Smooth muscle cell (in vitro differentiated cells): ENCODE measurements at regions not wholly inside any gene's neighbourhood (a gene's known extent, or its start where the extent isn't known, plus 50 kb on each side); places are given as distances from the start of the nearest gene placed in this dataset.

ENCODE experiments used
- DNase-seq: peaks from one replicate; lab custom pipeline; 2025; ENCODE audit not compliant: unreplicated experiment; lab: John Stamatoyannopoulos, UW
- H2AFZ ChIP-seq: fragments of 200-600 bp; sonication (generic); 2 replicates; pipeline ENCODE4 v1.6.0; 2016; ENCODE audit warnings: antibody characterized with exemption, low read depth, mild to moderate bottlenecking
- H3F3A ChIP-seq: fragments of 200-600 bp; sonication (generic); 2 replicates; pipeline ENCODE4 v1.6.0; 2017; ENCODE audit warnings: antibody characterized with exemption, low read depth
- H3K27ac ChIP-seq: fragments of 200-600 bp; sonication (generic); 2 replicates; pipeline ENCODE4 v1.5.1; 2016; ENCODE audit warnings: low read depth, mild to moderate bottlenecking
- H3K27me3 ChIP-seq: fragments of 200-600 bp; sonication (generic); 2 replicates; pipeline ENCODE4 v1.6.1; 2016; ENCODE audit warnings: low read depth, mild to moderate bottlenecking
- H3K36me3 ChIP-seq: fragments of 200-600 bp; sonication (generic); 2 replicates; pipeline ENCODE4 v1.5.1; 2016; ENCODE audit warnings: low read depth
- H3K4me1 ChIP-seq: fragments of 200-600 bp; sonication (generic); 2 replicates; pipeline ENCODE4 v1.5.1; 2016; ENCODE audit warnings: low read depth
- H3K4me2 ChIP-seq: fragments of 200-600 bp; sonication (generic); 2 replicates; pipeline ENCODE4 v1.6.0; 2016; ENCODE audit warnings: mild to moderate bottlenecking
- H3K4me3 ChIP-seq: fragments of 200-600 bp; sonication (generic); 2 replicates; pipeline ENCODE4 v1.5.1; 2016; ENCODE audit warnings: mild to moderate bottlenecking
- H3K79me2 ChIP-seq: fragments of 200-600 bp; sonication (generic); 2 replicates; pipeline ENCODE4 v1.6.0; 2016; ENCODE audit warnings: low read depth, mild to moderate bottlenecking
- H3K9ac ChIP-seq: fragments of 200-600 bp; sonication (generic); 2 replicates; pipeline ENCODE4 v1.6.0; 2016; ENCODE audit warnings: low read depth
- H3K9me3 ChIP-seq: fragments of 200-600 bp; sonication (generic); replicated peaks from 2 replicates; pipeline ENCODE4 v1.5.1; 2016; ENCODE audit warnings: low read depth
- H4K20me1 ChIP-seq: fragments of 200-600 bp; sonication (generic); 2 replicates; pipeline ENCODE4 v1.6.0; 2016; ENCODE audit warnings: low read depth
- WGBS: methylation state at CpG from one replicate; pipeline ENCODE4 v1.1.7; 2016; ENCODE audit warnings: low lambda C conversion rate; 5-methylcytosine and 5-hydroxymethylcytosine counted together
- TF ChIP-seq, protein P1 (sequence below): fragments of 200-600 bp; sonication (generic); IDR thresholded peaks from 2 replicates; pipeline ENCODE4 v1.5.1; 2017; ENCODE audit warnings: borderline replicate concordance, mild to moderate bottlenecking, antibody characterized with exemption; ENCODE audit not compliant: insufficient read depth, poor library complexity, severe bottlenecking

DNA sequence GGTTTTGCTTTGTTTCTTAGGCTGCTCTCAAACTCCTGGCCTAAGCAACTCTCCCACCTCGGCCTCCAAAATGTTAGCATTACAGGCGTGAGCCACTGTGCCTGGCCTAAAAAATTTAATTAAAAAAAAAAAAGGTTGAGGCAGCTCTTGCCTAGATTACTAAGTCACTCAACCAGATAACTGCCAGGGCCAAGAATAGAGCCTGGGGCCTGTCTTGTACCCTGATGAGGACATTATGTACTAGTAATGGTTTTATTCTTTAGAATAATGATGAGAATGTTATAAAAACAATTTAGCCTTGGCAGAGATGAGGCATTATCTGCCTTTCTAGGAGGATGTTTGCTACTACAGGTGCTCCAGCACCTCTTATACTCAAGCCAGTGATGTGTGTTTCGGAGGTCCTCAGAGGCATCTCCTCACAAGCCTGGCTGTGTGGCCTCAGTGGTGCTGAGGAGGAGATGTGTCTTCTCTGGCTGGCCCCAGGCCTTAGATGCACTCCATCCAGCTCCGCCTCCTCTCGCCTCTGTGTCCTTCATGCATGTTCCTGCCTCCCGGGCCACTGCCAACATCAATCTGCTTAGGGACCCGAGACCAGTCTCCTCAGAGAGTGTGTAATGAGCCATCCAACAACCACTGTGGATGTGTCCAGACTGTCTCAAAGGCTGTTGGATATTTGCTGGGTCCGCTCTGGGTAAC is 337.7 kb upstream of the GATB start:
- Histone ChIP-seq H3K9me3 (no peaks in the 10 kb centered on the region), H3K4me1 (no peaks in the 10 kb centered on the region), H3K79me2 (no peaks in the 10 kb centered on the region), H4K20me1 (no peaks in the 10 kb centered on the region), H3F3A (no peaks in the 10 kb centered on the region), H2AFZ (no peak overlapping the region), H3K27me3 (peaks cover 6% of the 10 kb centered on the region), H3K9ac (no peak overlapping the region), H3K27ac (no peak overlapping the region), H3K4me3 (no peak overlapping the region), H3K36me3 (no peaks in the 10 kb centered on the region), H3K4me2 (no peak overlapping the region)
- DNase-seq = no peak
- TF ChIP-seq, protein P1, sequence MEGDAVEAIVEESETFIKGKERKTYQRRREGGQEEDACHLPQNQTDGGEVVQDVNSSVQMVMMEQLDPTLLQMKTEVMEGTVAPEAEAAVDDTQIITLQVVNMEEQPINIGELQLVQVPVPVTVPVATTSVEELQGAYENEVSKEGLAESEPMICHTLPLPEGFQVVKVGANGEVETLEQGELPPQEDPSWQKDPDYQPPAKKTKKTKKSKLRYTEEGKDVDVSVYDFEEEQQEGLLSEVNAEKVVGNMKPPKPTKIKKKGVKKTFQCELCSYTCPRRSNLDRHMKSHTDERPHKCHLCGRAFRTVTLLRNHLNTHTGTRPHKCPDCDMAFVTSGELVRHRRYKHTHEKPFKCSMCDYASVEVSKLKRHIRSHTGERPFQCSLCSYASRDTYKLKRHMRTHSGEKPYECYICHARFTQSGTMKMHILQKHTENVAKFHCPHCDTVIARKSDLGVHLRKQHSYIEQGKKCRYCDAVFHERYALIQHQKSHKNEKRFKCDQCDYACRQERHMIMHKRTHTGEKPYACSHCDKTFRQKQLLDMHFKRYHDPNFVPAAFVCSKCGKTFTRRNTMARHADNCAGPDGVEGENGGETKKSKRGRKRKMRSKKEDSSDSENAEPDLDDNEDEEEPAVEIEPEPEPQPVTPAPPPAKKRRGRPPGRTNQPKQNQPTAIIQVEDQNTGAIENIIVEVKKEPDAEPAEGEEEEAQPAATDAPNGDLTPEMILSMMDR = no peak
- 96% methylated on average over 8 of the region's 8 CpGs for WGBS

DNA sequence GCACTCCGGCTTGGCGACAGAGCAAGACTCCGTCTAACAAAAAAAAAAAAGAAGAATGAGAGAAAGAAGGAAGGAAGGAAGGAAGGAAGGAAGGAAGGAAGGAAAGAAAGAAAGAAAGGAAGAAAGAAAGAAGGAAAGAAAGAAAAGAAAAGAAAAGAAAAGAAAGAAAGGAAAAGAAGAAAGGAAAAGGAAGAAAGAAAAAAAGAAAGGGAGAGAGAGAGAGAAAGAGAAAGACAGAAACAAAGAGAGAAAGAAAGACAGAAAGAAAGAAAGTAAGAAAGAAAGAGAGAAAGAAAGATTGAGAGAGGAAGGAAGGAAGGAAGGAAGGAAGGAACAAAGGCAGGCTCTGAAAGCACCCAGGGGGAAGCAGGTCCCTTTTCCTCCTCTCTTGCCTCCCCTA is 336.6 kb upstream of the GATB start:
- DNase-seq = no peak

DNA sequence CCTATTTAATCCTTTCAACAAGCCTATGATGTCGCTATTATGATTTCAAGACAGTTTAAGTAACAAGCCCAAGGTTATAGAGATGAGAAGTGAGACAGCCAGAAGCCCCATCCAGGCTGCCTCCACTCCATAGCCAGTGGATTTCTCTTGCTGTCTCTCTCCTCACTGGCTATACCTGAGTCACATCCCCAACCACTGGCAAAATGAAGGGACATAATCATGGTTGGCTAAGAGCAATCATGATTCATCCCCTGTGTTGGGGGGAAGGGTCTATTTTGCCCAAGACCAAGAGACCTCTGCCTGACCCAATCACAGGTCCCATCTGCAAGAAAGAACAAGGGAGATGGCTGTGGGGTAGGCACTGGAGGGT is 334.9 kb upstream of the GATB start:
- Histone ChIP-seq H3K4me2 (no peak overlapping the region), H3K9ac (no peak overlapping the region), H3K4me1 (no peaks in the 10 kb centered on the region), H3K27ac (no peak overlapping the region), H2AFZ (no peak overlapping the region), H3F3A (no peaks in the 10 kb centered on the region), H3K9me3 (no peaks in the 10 kb centered on the region), H3K4me3 (no peak overlapping the region), H4K20me1 (no peaks in the 10 kb centered on the region), H3K27me3 (peaks cover 6% of the 10 kb centered on the region), H3K79me2 (no peaks in the 10 kb centered on the region), H3K36me3 (no peaks in the 10 kb centered on the region)
- WGBS = 93% methylated on average over 1 of the region's 1 CpG
- TF ChIP-seq, protein P1 = no peak
- DNase-seq = no peak

More for the DNA sequence above, 336.6 kb upstream of the GATB start:
- Histone ChIP-seq H3K27ac (no peak overlapping the region), H3K9me3 (no peaks in the 10 kb centered on the region), H3K4me3 (no peak overlapping the region), H3K4me1 (no peaks in the 10 kb centered on the region), H3K36me3 (no peaks in the 10 kb centered on the region), H3F3A (no peaks in the 10 kb centered on the region), H3K27me3 (peaks cover 6% of the 10 kb centered on the region), H3K79me2 (no peaks in the 10 kb centered on the region), H3K4me2 (no peak overlapping the region), H4K20me1 (no peaks in the 10 kb centered on the region), H3K9ac (no peak overlapping the region), H2AFZ (no peak overlapping the region)
- WGBS = 100% methylated on average over 3 of the region's 3 CpGs
- TF ChIP-seq, protein P1 = no peak
